GM10248 (cell line): ENCODE measurements at regions not wholly inside any gene's neighbourhood (a gene's known extent, or its start where the extent isn't known, plus 50 kb on each side); places are given as distances from the start of the nearest gene placed in this dataset.
A peak's percentile ranks its signal among the peaks of the same experiment; 100 is the strongest.
"Not testable (repeated sequence)": the region's sequence is repeated elsewhere in the genome, so short reads cannot be mapped to it uniquely, and the experiment has no call there.

Experiments used
- CTCF ChIA-PET: fragments of 300-600 bp; sonication (Branson Sonifier 250); formaldehyde crosslinking; extraction: SDS; loops from one replicate; lab custom pipeline; 2021; ENCODE audit warnings: antibody characterized with exemption; lab: Yijun Ruan, JAX
- POLR2A ChIA-PET: fragments of 350-650 bp; sonication (Branson Sonifier 250); formaldehyde crosslinking; extraction: SDS; loops from one replicate; lab custom pipeline; 2020; ENCODE audit warnings: antibody characterized with exemption; lab: Yijun Ruan, JAX
- DNase-seq: peaks from one replicate; pipeline ENCODE4 v3.0.0; 2012; ENCODE audit errors: extremely low spot score
- CTCF ChIP-seq: IDR thresholded peaks from 2 replicates; pipeline ENCODE4 v1.5.1; 2012; ENCODE audit warnings: mild to moderate bottlenecking, low read depth; ENCODE audit errors: extremely low read depth, missing control alignments, control extremely low read depth

- peak; percentile 51 for TF ChIP-seq CTCF
- POLR2A ChIA-PET = no interaction called here
- CTCF ChIA-PET = interaction anchor here (0.7 to 1.7 kb wide), 15 partner anchors 9 to 565 kb away, joined by 3 to 9 read pairs (median 4); partner anchors contain the start of genes ZC3H12B and ZC4H2
- peak; percentile 30 for DNase-seq
Measured at GRCh38 chrX:65451663-65452062, 82.9 kb downstream of the LAS1L start.

- no peak for DNase-seq
- TF ChIP-seq CTCF = no peak
- ChIA-PET CTCF (no interaction called here), POLR2A (no interaction called here)
Measured at GRCh38 chrX:65420154-65420553, 114.4 kb downstream of the LAS1L start.

GRCh38 chrX:65407662-65408061, 126.9 kb downstream of the LAS1L start:
- CTCF ChIA-PET, DNase-seq, POLR2A ChIA-PET: not testable (repeated sequence)

GRCh38 chrX:65407157-65407626, 127.4 kb downstream of the LAS1L start:
- no peak for DNase-seq
- ChIA-PET POLR2A (no interaction called here), CTCF (no interaction called here)
- no peak for TF ChIP-seq CTCF

GRCh38 chrX:65406532-65406931, 128.1 kb downstream of the LAS1L start:
- DNase-seq = no peak
- POLR2A ChIA-PET = interaction anchor here (0.6 kb wide), 1 partner anchor 756 kb away, joined by 5 read pairs; no protein-coding TSS in a partner anchor
- no peak for TF ChIP-seq CTCF
- CTCF ChIA-PET = no interaction called here

- no peak for TF ChIP-seq CTCF
- CTCF ChIA-PET = no interaction called here
- POLR2A ChIA-PET = no interaction called here
- no peak for DNase-seq
Measured at GRCh38 chrX:65392284-65392683, 142.3 kb downstream of the LAS1L start.

GRCh38 chrX:65389120-65389519, 145.5 kb downstream of the LAS1L start:
- DNase-seq, POLR2A ChIA-PET, CTCF ChIA-PET: not testable (repeated sequence)
